ENCODE measurements at regions not wholly inside any gene's neighbourhood (a gene's known extent, or its start where the extent isn't known, plus 50 kb on each side); places are given as distances from the start of the nearest gene placed in this dataset.
A peak's percentile ranks its signal among the peaks of the same experiment; 100 is the strongest.

DNA sequence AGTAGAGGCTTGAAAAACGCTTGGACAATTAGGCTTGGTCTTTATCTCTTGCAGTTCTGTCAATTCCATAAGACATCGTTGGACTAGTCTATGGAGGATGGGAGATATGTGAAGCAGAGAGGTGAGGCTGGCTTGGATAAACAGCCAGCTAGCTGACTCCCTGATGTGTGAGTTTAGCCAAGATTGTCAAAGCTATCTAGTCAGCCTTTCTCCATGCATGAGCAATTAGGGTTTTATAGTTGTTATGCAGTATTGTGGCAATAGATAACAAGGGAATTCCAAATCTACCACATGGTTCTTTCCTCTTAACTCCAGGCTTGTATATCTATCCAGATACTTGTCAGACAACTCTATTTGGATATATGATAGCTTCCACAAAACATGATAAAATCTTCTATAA lies 153.6 kb upstream of the NRXN3 start:
- no peak for TF ChIP-seq POLR2A (IDR thresholded peaks at IDR 0.05)
- TF ChIP-seq POLR2AphosphoS5 (IDR thresholded peaks at IDR 0.05) = no peak
- TF ChIP-seq EP300 (IDR thresholded peaks at IDR 0.05) = no peak
- TF ChIP-seq, protein P1, sequence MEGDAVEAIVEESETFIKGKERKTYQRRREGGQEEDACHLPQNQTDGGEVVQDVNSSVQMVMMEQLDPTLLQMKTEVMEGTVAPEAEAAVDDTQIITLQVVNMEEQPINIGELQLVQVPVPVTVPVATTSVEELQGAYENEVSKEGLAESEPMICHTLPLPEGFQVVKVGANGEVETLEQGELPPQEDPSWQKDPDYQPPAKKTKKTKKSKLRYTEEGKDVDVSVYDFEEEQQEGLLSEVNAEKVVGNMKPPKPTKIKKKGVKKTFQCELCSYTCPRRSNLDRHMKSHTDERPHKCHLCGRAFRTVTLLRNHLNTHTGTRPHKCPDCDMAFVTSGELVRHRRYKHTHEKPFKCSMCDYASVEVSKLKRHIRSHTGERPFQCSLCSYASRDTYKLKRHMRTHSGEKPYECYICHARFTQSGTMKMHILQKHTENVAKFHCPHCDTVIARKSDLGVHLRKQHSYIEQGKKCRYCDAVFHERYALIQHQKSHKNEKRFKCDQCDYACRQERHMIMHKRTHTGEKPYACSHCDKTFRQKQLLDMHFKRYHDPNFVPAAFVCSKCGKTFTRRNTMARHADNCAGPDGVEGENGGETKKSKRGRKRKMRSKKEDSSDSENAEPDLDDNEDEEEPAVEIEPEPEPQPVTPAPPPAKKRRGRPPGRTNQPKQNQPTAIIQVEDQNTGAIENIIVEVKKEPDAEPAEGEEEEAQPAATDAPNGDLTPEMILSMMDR (IDR thresholded peaks at IDR 0.05) = no peak
- no peaks in the 10 kb centered on the region for H3K27me3 ChIP-seq
- H3K9me3 ChIP-seq = no peaks in the 10 kb centered on the region
- 79% methylated on average over 2 of the region's 2 CpGs for WGBS
- H3K4me3 ChIP-seq = no peak overlapping the region
- no peak overlapping the region for H3K27ac ChIP-seq
- H3K4me1 ChIP-seq = no peaks in the 10 kb centered on the region
- no peaks in the 10 kb centered on the region for H3K36me3 ChIP-seq
- DNase-seq (ENCODE audit: low spot score in 2 of 2) = no peak

GRCh38 chr14:78018283-78018682 lies 151.9 kb upstream of the NRXN3 start:
- Histone ChIP-seq H3K4me1 (no peaks in the 10 kb centered on the region), H3K9me3 (no peaks in the 10 kb centered on the region), H3K36me3 (no peaks in the 10 kb centered on the region), H3K27me3 (no peaks in the 10 kb centered on the region), H3K27ac (no peak overlapping the region), H3K4me3 (no peak overlapping the region)
- TF ChIP-seq POLR2A (IDR thresholded peaks at IDR 0.05) (no peak), POLR2AphosphoS5 (IDR thresholded peaks at IDR 0.05) (no peak), EP300 (IDR thresholded peaks at IDR 0.05) (no peak)
- TF ChIP-seq, protein P1 (IDR thresholded peaks at IDR 0.05) = no peak
- WGBS = 64% methylated on average over 2 of the region's 2 CpGs
- no peak for DNase-seq (ENCODE audit: low spot score in 2 of 2)

GRCh38 chr14:78022059-78022458 lies 148.1 kb upstream of the NRXN3 start:
- no peaks in the 10 kb centered on the region for H3K27me3 ChIP-seq
- no peaks in the 10 kb centered on the region for H3K36me3 ChIP-seq
- 59% methylated on average over 4 of the region's 5 CpGs for WGBS
- no peak for DNase-seq (ENCODE audit: low spot score in 2 of 2)
- no peaks in the 10 kb centered on the region for H3K9me3 ChIP-seq
- H3K4me1 ChIP-seq = no peaks in the 10 kb centered on the region
- no peak overlapping the region for H3K4me3 ChIP-seq
- TF ChIP-seq, protein P1 (IDR thresholded peaks at IDR 0.05) = peak in 1 of 2 donors; percentile 48
- TF ChIP-seq POLR2AphosphoS5 (IDR thresholded peaks at IDR 0.05) (no peak), POLR2A (IDR thresholded peaks at IDR 0.05) (no peak), EP300 (IDR thresholded peaks at IDR 0.05) (no peak)
- no peak overlapping the region for H3K27ac ChIP-seq

DNA sequence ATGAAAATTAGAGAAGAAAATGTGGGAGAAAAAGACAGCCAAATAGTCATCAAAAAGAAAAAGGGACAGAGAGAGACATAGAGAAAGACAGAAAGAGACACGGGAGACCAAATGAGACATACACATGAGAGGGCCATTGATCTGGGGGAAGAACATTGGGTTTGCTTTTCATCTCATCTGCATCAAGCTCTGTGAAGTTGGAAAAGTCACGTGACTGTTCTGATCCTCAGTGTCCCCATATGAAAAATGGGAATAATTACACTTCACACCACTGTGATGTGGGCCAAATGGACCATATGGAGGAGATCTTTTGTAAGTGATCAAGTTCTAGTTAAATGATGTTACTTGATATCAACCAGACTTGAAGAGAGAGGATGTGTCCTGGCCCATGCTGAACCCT lies 147.1 kb upstream of the NRXN3 start:
- Histone ChIP-seq H3K36me3 (no peaks in the 10 kb centered on the region), H3K4me3 (no peak overlapping the region), H3K4me1 (no peaks in the 10 kb centered on the region), H3K9me3 (no peaks in the 10 kb centered on the region), H3K27me3 (no peaks in the 10 kb centered on the region), H3K27ac (no peak overlapping the region)
- WGBS = 82% methylated on average over 2 of the region's 2 CpGs
- TF ChIP-seq POLR2AphosphoS5 (IDR thresholded peaks at IDR 0.05) (no peak), EP300 (IDR thresholded peaks at IDR 0.05) (no peak), POLR2A (IDR thresholded peaks at IDR 0.05) (no peak)
- TF ChIP-seq, protein P1 (IDR thresholded peaks at IDR 0.05) = no peak
- DNase-seq (ENCODE audit: low spot score in 2 of 2) = no peak

- no peak overlapping the region for H3K27ac ChIP-seq
- peaks cover 9% of the 10 kb centered on the region for H3K27me3 ChIP-seq
- no peak for DNase-seq (ENCODE audit: low spot score in 2 of 2)
- H3K9me3 ChIP-seq = no peaks in the 10 kb centered on the region
- TF ChIP-seq, protein P1 (IDR thresholded peaks at IDR 0.05) = no peak
- H3K36me3 ChIP-seq = no peaks in the 10 kb centered on the region
- no peaks in the 10 kb centered on the region for H3K4me1 ChIP-seq
- WGBS = 18% methylated on average over 1 of the region's 1 CpG
- no peak overlapping the region for H3K4me3 ChIP-seq
These were observed 141.7 kb upstream of the NRXN3 start for GRCh38 chr14:78028471-78028870.

Measured in suprapubic skin (tissue), 4 donors.